Neuronal stem cell (in vitro differentiated cells): ENCODE measurements at regions not wholly inside any gene's neighbourhood (a gene's known extent, or its start where the extent isn't known, plus 50 kb on each side); places are given as distances from the start of the nearest gene placed in this dataset.

ENCODE experiments used
- DNase-seq: peaks from one replicate; pipeline ENCODE4 v3.0.0-alpha.2; 2013; ENCODE audit warnings: low spot score
- H2AFZ ChIP-seq: one replicate; pipeline ENCODE4 v1.6.1; 2013; ENCODE audit warnings: mild to moderate bottlenecking, low read length, inconsistent platforms
- H2AK5ac ChIP-seq: 2 replicates; pipeline ENCODE4 v1.6.1; 2013; ENCODE audit warnings: low read depth, mild to moderate bottlenecking, inconsistent platforms, low read length, moderate library complexity, mixed read lengths
- H2BK120ac ChIP-seq: 2 replicates; pipeline ENCODE4 v1.6.1; 2013; ENCODE audit warnings: low read depth, mild to moderate bottlenecking, inconsistent platforms, low read length, moderate library complexity, mixed read lengths
- H2BK12ac ChIP-seq: one replicate; pipeline ENCODE4 v1.6.1; 2013; ENCODE audit warnings: low read length, inconsistent platforms
- H2BK15ac ChIP-seq: 2 replicates; pipeline ENCODE4 v1.6.1; 2013; ENCODE audit warnings: mild to moderate bottlenecking, low read length, inconsistent platforms, mixed read lengths
- H2BK5ac ChIP-seq: one replicate; pipeline ENCODE4 v1.6.1; 2013; ENCODE audit warnings: inconsistent platforms, mild to moderate bottlenecking, low read length, moderate library complexity
- H3K14ac ChIP-seq: one replicate; pipeline ENCODE4 v1.6.1; 2013; ENCODE audit warnings: low read length, inconsistent platforms
- H3K18ac ChIP-seq: 2 replicates; pipeline ENCODE4 v1.6.1; 2013; ENCODE audit warnings: low read length, inconsistent platforms
- H3K23ac ChIP-seq: 2 replicates; pipeline ENCODE4 v1.6.1; 2013; ENCODE audit warnings: low read depth, mild to moderate bottlenecking, mixed read lengths, low read length, inconsistent platforms; ENCODE audit not compliant: poor library complexity
- H3K27ac ChIP-seq: replicated peaks from 3 replicates; pipeline ENCODE4 v1.5.1; 2013; ENCODE audit warnings: low read length, inconsistent platforms
- H3K27me3 ChIP-seq, 3 experiments: 2 replicates each; pipeline ENCODE4 v1.6.1; 2013; ENCODE audit warnings: low read length in 3 of 3, mild to moderate bottlenecking in 2 of 3, inconsistent platforms in 1 of 3, low read depth in 1 of 3, mixed read lengths in 1 of 3, moderate library complexity in 1 of 3; ENCODE audit not compliant: control insufficient read depth in 3 of 3, insufficient read depth in 3 of 3
- H3K36me3 ChIP-seq, 2 donors: replicated peaks in 1 of 2; 2 replicates each; pipeline ENCODE4 v1.6.1; 2013; ENCODE audit warnings: low read length in 2 of 2; ENCODE audit not compliant: control insufficient read depth in 2 of 2, insufficient read depth in 2 of 2
- H3K4ac ChIP-seq: 2 replicates; pipeline ENCODE4 v1.6.1; 2013; ENCODE audit warnings: inconsistent platforms, mild to moderate bottlenecking, low read length, moderate library complexity
- H3K4me1 ChIP-seq, 2 donors: 1 replicate in 1 of 2; 2 replicates in 1 of 2; pipeline ENCODE4 v1.6.1; 2013; ENCODE audit warnings: low read length in 2 of 2, low read depth in 1 of 2; ENCODE audit not compliant: control insufficient read depth in 2 of 2, insufficient read depth in 1 of 2
- H3K4me2 ChIP-seq: one replicate; pipeline ENCODE4 v1.6.1; 2013; ENCODE audit warnings: mild to moderate bottlenecking, low read length, inconsistent platforms; ENCODE audit not compliant: insufficient read depth, poor library complexity, severe bottlenecking
- H3K4me3 ChIP-seq, 2 donors: 2 replicates each; pipeline ENCODE4 v1.5.1; 2013; ENCODE audit warnings: low read length in 2 of 2, mild to moderate bottlenecking in 2 of 2, inconsistent platforms in 1 of 2, moderate library complexity in 1 of 2
- H3K79me1 ChIP-seq: one replicate; pipeline ENCODE4 v1.6.1; 2013; ENCODE audit warnings: low read depth, mild to moderate bottlenecking, inconsistent platforms, low read length, moderate library complexity
- H3K9ac ChIP-seq: one replicate; pipeline ENCODE4 v1.6.1; 2013; ENCODE audit warnings: mild to moderate bottlenecking, low read depth, low read length, inconsistent platforms; ENCODE audit not compliant: poor library complexity
- H3K9me3 ChIP-seq, 2 donors: replicated peaks in 1 of 2; 2 replicates each; pipeline versions ENCODE3 to v1.6.1; 2013; ENCODE audit warnings: low read length in 2 of 2, mild to moderate bottlenecking in 2 of 2, inconsistent platforms in 1 of 2, low read depth in 1 of 2, mixed read lengths in 1 of 2, moderate library complexity in 1 of 2; ENCODE audit not compliant: control insufficient read depth in 2 of 2, insufficient read depth in 1 of 2
- H4K8ac ChIP-seq: one replicate; pipeline ENCODE4 v1.6.1; 2013; ENCODE audit warnings: low read depth, mild to moderate bottlenecking, inconsistent platforms, low read length, moderate library complexity
- H4K91ac ChIP-seq: one replicate; pipeline ENCODE4 v1.6.1; 2013; ENCODE audit warnings: low read length, low read depth, mild to moderate bottlenecking, inconsistent platforms; ENCODE audit not compliant: poor library complexity
- WGBS, 2 donors: extraction: QIAGEN DNeasy Blood & Tissue Kit; methylation state at CpG; one replicate each; pipeline ENCODE4 v1.1.7; 2013; ENCODE audit warnings: missing lambda C conversion rate in 2 of 2, mixed read lengths in 1 of 2; ENCODE audit not compliant: insufficient read length in 2 of 2, insufficient replicate concordance in 1 of 2; ENCODE audit errors: extremely low coverage in 2 of 2; 5-methylcytosine and 5-hydroxymethylcytosine counted together

- Histone ChIP-seq H3K4me3 (no peak overlapping the region), H3K18ac (no peak overlapping the region), H3K9me3 (peaks cover 0 to 11% of the 10 kb centered on the region in 2 donors), H2BK5ac (no peak overlapping the region), H2BK12ac (no peak overlapping the region), H3K27ac (no peak overlapping the region), H3K36me3 (no peaks in the 10 kb centered on the region), H3K4ac (no peak overlapping the region), H3K14ac (no peak overlapping the region), H3K9ac (no peak overlapping the region), H3K27me3 (no peaks in the 10 kb centered on the region), H2AK5ac (no peak overlapping the region), H2AFZ (no peak overlapping the region), H3K23ac (no peak overlapping the region), H4K91ac (no peak overlapping the region), H3K79me1 (no peaks in the 10 kb centered on the region), H2BK15ac (no peak overlapping the region), H3K4me1 (peaks cover 10 to 41% of the 10 kb centered on the region in 2 donors), H2BK120ac (no peak overlapping the region), H3K4me2 (no peak overlapping the region), H4K8ac (no peak overlapping the region)
- DNase-seq: no peak
- no CpG with 5 or more reads among the region's 7 CpGs for WGBS, 2 donors
Measured at GRCh38 chr7:25832456-25832855, 319.5 kb upstream of the NFE2L3 start.

- no peak overlapping the region for H2BK12ac ChIP-seq
- no CpG with 5 or more reads among the region's 2 CpGs for WGBS, 2 donors
Measured at GRCh38 chr7:25832929-25833328, 319.1 kb upstream of the NFE2L3 start.

GRCh38 chr7:25834050-25834449 lies 317.9 kb upstream of the NFE2L3 start:
- H3K27ac ChIP-seq: no peak overlapping the region
- no peak overlapping the region for H4K8ac ChIP-seq
- H3K79me1 ChIP-seq: no peaks in the 10 kb centered on the region
- no peak overlapping the region for H2BK5ac ChIP-seq
- H4K91ac ChIP-seq: no peak overlapping the region
- no peak overlapping the region for H3K23ac ChIP-seq
- no peak overlapping the region for H2BK12ac ChIP-seq
- no peak overlapping the region for H3K4ac ChIP-seq
- H3K4me1 ChIP-seq: peaks cover 10 to 41% of the 10 kb centered on the region in 2 donors
- H3K9me3 ChIP-seq: peaks cover 0 to under 1% of the 10 kb centered on the region in 2 donors
- H3K9ac ChIP-seq: no peak overlapping the region
- no peak overlapping the region for H2AFZ ChIP-seq
- H2BK120ac ChIP-seq: no peak overlapping the region
- WGBS, 2 donors: no CpG with 5 or more reads among the region's 4 CpGs
- DNase-seq: no peak
- H3K27me3 ChIP-seq: no peaks in the 10 kb centered on the region
- H2BK15ac ChIP-seq: no peak overlapping the region
- H3K4me3 ChIP-seq: no peak overlapping the region
- no peak overlapping the region for H3K14ac ChIP-seq
- H3K4me2 ChIP-seq: no peak overlapping the region
- H2AK5ac ChIP-seq: no peak overlapping the region
- no peak overlapping the region for H3K18ac ChIP-seq
- no peaks in the 10 kb centered on the region for H3K36me3 ChIP-seq

More at GRCh38 chr7:25832929-25833328, 319.1 kb upstream of the NFE2L3 start:
- H2BK120ac ChIP-seq: no peak overlapping the region
- H4K91ac ChIP-seq: no peak overlapping the region
- peaks cover 0 to 6% of the 10 kb centered on the region in 2 donors for H3K9me3 ChIP-seq
- no peak overlapping the region for H4K8ac ChIP-seq
- no peak overlapping the region for H3K27ac ChIP-seq
- no peak overlapping the region for H3K23ac ChIP-seq
- no peak overlapping the region for H3K14ac ChIP-seq
- no peak overlapping the region for H3K9ac ChIP-seq
- no peak overlapping the region for H2AK5ac ChIP-seq
- no peak overlapping the region for H2BK15ac ChIP-seq
- no peak overlapping the region for H2AFZ ChIP-seq
- peaks cover 10 to 41% of the 10 kb centered on the region in 2 donors for H3K4me1 ChIP-seq
- H2BK5ac ChIP-seq: no peak overlapping the region
- H3K4me2 ChIP-seq: no peak overlapping the region
- no peak for DNase-seq
- H3K79me1 ChIP-seq: no peaks in the 10 kb centered on the region
- no peaks in the 10 kb centered on the region for H3K36me3 ChIP-seq
- H3K18ac ChIP-seq: no peak overlapping the region
- H3K27me3 ChIP-seq: no peaks in the 10 kb centered on the region
- H3K4ac ChIP-seq: no peak overlapping the region
- H3K4me3 ChIP-seq: no peak overlapping the region

- H2BK15ac ChIP-seq: no peak overlapping the region
- no peak overlapping the region for H2AK5ac ChIP-seq
- no peak for DNase-seq
- no peaks in the 10 kb centered on the region for H3K27me3 ChIP-seq
- H3K9ac ChIP-seq: no peak overlapping the region
- peaks cover 0 to 3% of the 10 kb centered on the region in 2 donors for H3K9me3 ChIP-seq
- H3K79me1 ChIP-seq: no peaks in the 10 kb centered on the region
- no peak overlapping the region for H3K4me2 ChIP-seq
- H3K23ac ChIP-seq: no peak overlapping the region
- peaks cover 9 to 32% of the 10 kb centered on the region in 2 donors for H3K4me1 ChIP-seq
- no CpG with 5 or more reads among the region's 5 CpGs for WGBS, 2 donors
- H3K36me3 ChIP-seq: no peaks in the 10 kb centered on the region
- no peak overlapping the region for H3K4me3 ChIP-seq
- no peak overlapping the region for H2BK120ac ChIP-seq
- no peak overlapping the region for H3K14ac ChIP-seq
- no peak overlapping the region for H2AFZ ChIP-seq
- H3K4ac ChIP-seq: no peak overlapping the region
- no peak overlapping the region for H3K27ac ChIP-seq
- H2BK5ac ChIP-seq: no peak overlapping the region
- H4K8ac ChIP-seq: no peak overlapping the region
- no peak overlapping the region for H2BK12ac ChIP-seq
- H3K18ac ChIP-seq: no peak overlapping the region
- no peak overlapping the region for H4K91ac ChIP-seq
Measured at GRCh38 chr7:25835197-25835596, 316.8 kb upstream of the NFE2L3 start.
